Astrocyte (in vitro differentiated cells and primary cell): ENCODE measurements at regions not wholly inside any gene's neighbourhood (a gene's known extent, or its start where the extent isn't known, plus 50 kb on each side); places are given as distances from the start of the nearest gene placed in this dataset.

Experiments
- CTCF ChIP-seq: IDR thresholded peaks from 2 replicates; pipeline ENCODE4 v1.5.1; 2011; ENCODE audit warnings: low read depth, mild to moderate bottlenecking, inconsistent platforms, low read length, moderate library complexity; ENCODE audit not compliant: insufficient read depth
- EZH2 ChIP-seq: IDR thresholded peaks from 2 replicates; pipeline ENCODE4 v1.6.1; 2012; ENCODE audit warnings: mild to moderate bottlenecking, low read length, inconsistent platforms; ENCODE audit not compliant: insufficient read depth

GRCh38 chr3:30142946-30143345, 463.5 kb upstream of the TGFBR2 start:
- TF ChIP-seq CTCF = no peak
- TF ChIP-seq EZH2 = no peak
